SK-N-SH (cell line): ENCODE measurements at regions not wholly inside any gene's neighbourhood (a gene's known extent, or its start where the extent isn't known, plus 50 kb on each side); places are given as distances from the start of the nearest gene placed in this dataset.

Source experiments
- CTCF ChIA-PET: fragments of 300-600, 350-600 bp; formaldehyde crosslinking; extraction: SDS; loops from one replicate; lab custom pipeline; 2021; lab: Yijun Ruan, JAX
- POLR2A ChIA-PET: fragments of 350-600 bp; sonication (Branson Sonifier 250); formaldehyde crosslinking; extraction: SDS; loops from one replicate; lab custom pipeline; 2020; ENCODE audit warnings: antibody characterized with exemption, inconsistent platforms; lab: Yijun Ruan, JAX
- DNase-seq: peaks from one replicate; pipeline ENCODE4 v3.0.0; 2012
- H2AFZ ChIP-seq: fragments of 200-600 bp; sonication (generic); 2 replicates; pipeline ENCODE4 v1.8.1; 2016; ENCODE audit warnings: antibody characterized with exemption, mild to moderate bottlenecking, low read depth
- H3F3A ChIP-seq: fragments of 200-600 bp; sonication (generic); replicated peaks from 2 replicates; pipeline ENCODE3; 2016; ENCODE audit warnings: antibody characterized with exemption, mild to moderate bottlenecking; ENCODE audit not compliant: insufficient read depth
- H3K27ac ChIP-seq, 2 experiments: fragments of 200-500 bp in 1 of 2; fragments of 200-600 bp in 1 of 2; sonication (Bioruptor generic) in 1 of 2; sonication (generic), shearing (Covaris generic) in 1 of 2; 2 replicates each; pipeline versions ENCODE4 v1.5.1 to v1.6.1; 2014 to 2016; ENCODE audit warnings: low read depth in 2 of 2, inconsistent platforms in 1 of 2, low read length in 1 of 2, mild to moderate bottlenecking in 1 of 2, mixed read lengths in 1 of 2
- H3K27me3 ChIP-seq: fragments of 200-600 bp; sonication (generic), shearing (Covaris generic); 2 replicates; pipeline ENCODE4 v1.6.1; 2016; ENCODE audit warnings: mixed run types; ENCODE audit not compliant: insufficient read depth
- H3K36me3 ChIP-seq, 2 experiments: fragments of 200-500 bp in 1 of 2; fragments of 200-600 bp in 1 of 2; sonication (Bioruptor generic) in 1 of 2; sonication (generic) in 1 of 2; replicated peaks in 1 of 2; 2 replicates each; pipeline versions ENCODE3 to v1.5.1; 2014 to 2016; ENCODE audit warnings: low read length in 1 of 2, mild to moderate bottlenecking in 1 of 2; ENCODE audit not compliant: insufficient read depth in 2 of 2, control insufficient read depth in 1 of 2
- H3K4me1 ChIP-seq, 2 experiments: fragments of 200-500 bp in 1 of 2; fragments of 200-600 bp in 1 of 2; sonication (Bioruptor generic) in 1 of 2; sonication (generic), shearing (Covaris generic) in 1 of 2; 2 replicates each; pipeline versions ENCODE4 v1.5.1 to v1.6.1; 2014 to 2016; ENCODE audit warnings: low read depth in 1 of 2, low read length in 1 of 2, mixed run types in 1 of 2; ENCODE audit not compliant: insufficient read depth in 2 of 2, control insufficient read depth in 1 of 2
- H3K4me2 ChIP-seq: fragments of 200-600 bp; sonication (generic), shearing (Covaris generic); 2 replicates; pipeline ENCODE4 v1.6.1; 2017; ENCODE audit warnings: mixed run types
- H3K4me3 ChIP-seq, 2 experiments: fragments of 200-500 bp in 1 of 2; fragments of 200-600 bp in 1 of 2; sonication (Bioruptor generic) in 1 of 2; sonication (generic), shearing (Covaris generic) in 1 of 2; 2 replicates each; pipeline versions ENCODE4 v1.5.1 to v1.8.1; 2014 to 2016; ENCODE audit warnings: low read depth in 2 of 2, inconsistent platforms in 1 of 2, low read length in 1 of 2, mild to moderate bottlenecking in 1 of 2, mixed read lengths in 1 of 2, moderate library complexity in 1 of 2
- H3K79me2 ChIP-seq: fragments of 200-600 bp; sonication (generic); 2 replicates; pipeline ENCODE4 v1.8.1; 2017; ENCODE audit warnings: mild to moderate bottlenecking; ENCODE audit not compliant: insufficient read depth
- H3K9ac ChIP-seq: fragments of 200-600 bp; sonication (generic); 2 replicates; pipeline ENCODE4 v1.6.1; 2017; ENCODE audit warnings: mixed run types
- H3K9me2 ChIP-seq: fragments of 200-600 bp; sonication (generic); 2 replicates; pipeline ENCODE4 v1.6.1; 2017; ENCODE audit warnings: mixed run types
- H3K9me3 ChIP-seq: fragments of 200-600 bp; sonication (generic); 2 replicates; pipeline ENCODE4 v1.6.1; 2017; ENCODE audit warnings: mixed run types, mild to moderate bottlenecking, moderate library complexity
- H4K20me1 ChIP-seq: fragments of 200-600 bp; sonication (generic); 2 replicates; pipeline ENCODE4 v1.6.1; 2017; ENCODE audit warnings: mild to moderate bottlenecking, mixed run types; ENCODE audit not compliant: insufficient read depth
- CHD2 ChIP-seq: fragments of 150-350 bp; IDR thresholded peaks from 2 replicates; pipeline ENCODE4 v1.6.1; 2018; ENCODE audit warnings: low read length; ENCODE audit not compliant: partially characterized antibody
- CTCF ChIP-seq: fragments of 200-600 bp; sonication (generic); IDR thresholded peaks from 2 replicates; pipeline ENCODE4 v1.6.1; 2017; ENCODE audit warnings: antibody characterized with exemption, mild to moderate bottlenecking, moderate library complexity
- ELF1 ChIP-seq: IDR thresholded peaks from 2 replicates; pipeline ENCODE4 v1.4.0; 2012
- EZH2phosphoT487 ChIP-seq: fragments of 200-600 bp; sonication (generic); IDR thresholded peaks from 2 replicates; pipeline ENCODE4 v1.6.1; 2017; ENCODE audit warnings: low read depth, mixed run types, mild to moderate bottlenecking, antibody characterized with exemption, moderate library complexity, borderline replicate concordance
- POLR2AphosphoS5 ChIP-seq: IDR thresholded peaks from 2 replicates; pipeline ENCODE4 v1.6.1; 2012; ENCODE audit warnings: low read depth, low read length
- RCOR1 ChIP-seq: fragments of 150-350 bp; IDR thresholded peaks from 2 replicates; pipeline ENCODE4 v1.6.1; 2017; ENCODE audit warnings: antibody characterized with exemption, low read length
- RFX5 ChIP-seq: IDR thresholded peaks from 2 replicates; pipeline ENCODE4 v1.6.1; 2012; ENCODE audit warnings: mild to moderate bottlenecking, improper control_type of control experiment, low read length
- RXRA ChIP-seq: IDR thresholded peaks from 2 replicates; pipeline ENCODE4 v1.4.0; 2012; ENCODE audit warnings: low read depth, mild to moderate bottlenecking, borderline replicate concordance
- SIN3A ChIP-seq: IDR thresholded peaks from 2 replicates; pipeline ENCODE4 v1.6.1; 2012; ENCODE audit warnings: low read depth, mild to moderate bottlenecking, low read length, moderate library complexity, borderline replicate concordance
- USF1 ChIP-seq: IDR thresholded peaks from 2 replicates; pipeline ENCODE4 v1.4.0; 2012; ENCODE audit warnings: low read depth, borderline replicate concordance
- ZBTB33 ChIP-seq: IDR thresholded peaks from 2 replicates; pipeline ENCODE4 v1.4.0; 2012; ENCODE audit warnings: low read depth, borderline replicate concordance
- WGBS: methylation state at CpG from one replicate; pipeline ENCODE4 v1.1.6; 2017; ENCODE audit warnings: low lambda C conversion rate; 5-methylcytosine and 5-hydroxymethylcytosine counted together
- TF ChIP-seq, protein P1 (sequence below): IDR thresholded peaks from 2 replicates; pipeline ENCODE4; 2012
- TF ChIP-seq, protein P2 (sequence below): IDR thresholded peaks from 2 replicates; pipeline ENCODE4 v1.4.0; 2012; ENCODE audit warnings: low read depth

- TF ChIP-seq USF1, result no peak
- no peak for TF ChIP-seq CTCF
- TF ChIP-seq, protein P1, sequence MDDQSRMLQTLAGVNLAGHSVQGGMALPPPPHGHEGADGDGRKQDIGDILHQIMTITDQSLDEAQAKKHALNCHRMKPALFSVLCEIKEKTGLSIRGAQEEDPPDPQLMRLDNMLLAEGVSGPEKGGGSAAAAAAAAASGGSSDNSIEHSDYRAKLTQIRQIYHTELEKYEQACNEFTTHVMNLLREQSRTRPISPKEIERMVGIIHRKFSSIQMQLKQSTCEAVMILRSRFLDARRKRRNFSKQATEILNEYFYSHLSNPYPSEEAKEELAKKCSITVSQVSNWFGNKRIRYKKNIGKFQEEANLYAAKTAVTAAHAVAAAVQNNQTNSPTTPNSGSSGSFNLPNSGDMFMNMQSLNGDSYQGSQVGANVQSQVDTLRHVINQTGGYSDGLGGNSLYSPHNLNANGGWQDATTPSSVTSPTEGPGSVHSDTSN, result no peak
- no peak for TF ChIP-seq RFX5
- no peak for TF ChIP-seq RCOR1
- no peak for TF ChIP-seq RXRA
- no peak for TF ChIP-seq SIN3A
- no peak for TF ChIP-seq POLR2AphosphoS5
- TF ChIP-seq, all 33 proteins: peak for 0
These were observed 300.2 kb downstream of the CDCA7 start (continued) for GRCh38 chr2:173654896-173655265.

DNA sequence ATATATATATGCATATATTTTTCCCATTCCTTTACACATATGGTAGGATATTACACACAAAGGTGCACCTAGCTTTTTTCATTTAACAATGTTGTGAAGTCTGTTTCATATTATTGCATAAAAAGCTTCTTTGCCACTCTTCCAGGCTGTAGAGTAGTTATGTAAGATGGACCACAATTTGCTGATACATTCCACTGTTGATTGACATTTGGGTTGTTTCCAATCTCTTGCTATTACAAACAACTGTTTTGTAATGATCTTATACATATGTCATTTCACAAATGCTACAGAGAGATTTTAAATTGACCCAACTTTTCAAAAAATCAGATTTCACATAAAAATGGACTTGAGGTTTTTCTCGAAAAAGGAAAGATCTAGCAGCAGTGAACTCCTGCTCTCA, 301.4 kb downstream of the CDCA7 start:
- CTCF ChIA-PET, result interaction anchor here (0.6 kb wide), 1 partner anchor 28 kb away, joined by 3 read pairs; no protein-coding TSS in a partner anchor
- Histone ChIP-seq H3K9ac (no peak overlapping the region), H3K9me3 (no peaks in the 10 kb centered on the region), H3K79me2 (no peaks in the 10 kb centered on the region), H3K36me3 (no peaks in the 10 kb centered on the region), H3K9me2 (no peaks in the 10 kb centered on the region), H2AFZ (no peak overlapping the region), H3K4me1 (peaks cover 0 to 28% of the 10 kb centered on the region in 2 experiments; a peak in 2 of 4 replicates), H4K20me1 (no peaks in the 10 kb centered on the region), H3K27me3 (no peaks in the 10 kb centered on the region), H3K27ac (no peak overlapping the region), H3K4me2 (no peak overlapping the region)
- no peak for DNase-seq
- 48% methylated on average over 1 of the region's 1 CpG for WGBS
- no peak for TF ChIP-seq RFX5
- TF ChIP-seq, all 33 proteins: peak for 0
- peaks cover 31% of the 10 kb centered on the region for H3F3A ChIP-seq
- POLR2A ChIA-PET, result no interaction called here
- H3K4me3 ChIP-seq, result no peak overlapping the region

DNA sequence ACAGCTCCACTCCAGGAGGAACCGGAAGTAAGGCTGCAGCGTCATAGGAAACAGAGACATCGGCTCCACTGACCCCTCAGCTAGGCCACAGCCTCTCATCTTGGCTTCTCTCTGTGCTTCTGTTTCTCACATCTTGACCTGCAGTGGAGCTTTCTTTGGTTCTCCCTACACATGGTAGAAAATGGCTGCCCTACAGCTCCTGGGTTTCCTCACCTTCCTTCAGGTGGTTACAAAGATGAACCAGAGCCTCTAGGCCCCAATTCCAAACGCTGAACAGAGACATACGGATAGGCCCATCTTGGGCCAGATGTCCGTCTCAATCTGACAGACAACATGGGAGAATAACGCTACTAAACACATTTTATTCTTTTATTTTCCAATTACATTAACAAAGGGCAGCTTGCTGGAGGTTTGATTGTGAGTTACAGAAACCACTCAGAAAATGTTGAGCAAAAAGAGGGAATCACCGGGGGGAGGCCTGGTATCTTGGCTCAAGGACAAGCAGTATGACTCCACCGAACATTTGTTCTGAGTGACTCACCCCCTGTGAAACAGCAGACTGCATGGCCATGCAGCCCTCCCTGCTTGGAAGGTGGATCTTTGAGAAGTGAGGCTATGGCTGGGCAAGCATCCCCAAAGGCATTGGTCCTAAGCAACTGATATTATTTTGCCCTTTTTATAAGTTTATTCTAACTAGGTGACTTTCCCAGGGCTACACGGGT, 303.5 kb downstream of the CDCA7 start:
- Histone ChIP-seq H3K4me2 (peak overlapping the region; percentile 43), H3K4me1 (peaks cover 0 to 26% of the 10 kb centered on the region in 2 experiments; a peak in 2 of 4 replicates), H3K79me2 (no peaks in the 10 kb centered on the region), H3K36me3 (no peaks in the 10 kb centered on the region), H3K4me3 (no peak overlapping the region), H3K9me3 (no peaks in the 10 kb centered on the region), H2AFZ (peak overlapping the region; percentile 89), H3K9me2 (no peaks in the 10 kb centered on the region), H3F3A (peaks cover 18% of the 10 kb centered on the region), H3K9ac (peak overlapping the region; percentile 65), H3K27me3 (no peaks in the 10 kb centered on the region), H4K20me1 (no peaks in the 10 kb centered on the region), H3K27ac (peak overlapping the region in 1 of 2 experiments; percentile 91; a peak in 2 of 4 replicates)
- WGBS, result 27% methylated on average over 10 of the region's 10 CpGs
- peak; percentile 7 for DNase-seq
- CTCF ChIA-PET, result interaction anchor here (0.6 to 1.2 kb wide), 3 partner anchors 10 to 20 kb away, joined by 3 to 4 read pairs (median 3); no protein-coding TSS in a partner anchor
- POLR2A ChIA-PET, result no interaction called here
- TF ChIP-seq EZH2phosphoT487 (no peak), RXRA (peak; percentile 30; the same call in 1 of the 2 replicates), ELF1 (no peak), CTCF (no peak), ZBTB33 (no peak), CHD2 (no peak), USF1 (no peak)
- TF ChIP-seq, protein P2, sequence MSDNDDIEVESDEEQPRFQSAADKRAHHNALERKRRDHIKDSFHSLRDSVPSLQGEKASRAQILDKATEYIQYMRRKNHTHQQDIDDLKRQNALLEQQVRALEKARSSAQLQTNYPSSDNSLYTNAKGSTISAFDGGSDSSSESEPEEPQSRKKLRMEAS, result peak; percentile 59; the same call in 1 of the 2 replicates
